ENCODE measurements at regions not wholly inside any gene's neighbourhood (a gene's known extent, or its start where the extent isn't known, plus 50 kb on each side); places are given as distances from the start of the nearest gene placed in this dataset.
"Not testable (repeated sequence)": the region's sequence is repeated elsewhere in the genome, so short reads cannot be mapped to it uniquely, and the experiment has no call there.

GRCh38 chr21:32087447-32087846 is 191.4 kb downstream of the MIS18A start:
- no peak for TF ChIP-seq CTCF (IDR thresholded peaks at IDR 0.05; ENCODE audit: low read depth, low read length)
- DNase-seq (ENCODE audit: extremely low read depth, low read depth) = no peak

GRCh38 chr21:32083197-32083596 is 195.7 kb downstream of the MIS18A start:
- no peak for TF ChIP-seq CTCF (IDR thresholded peaks at IDR 0.05; ENCODE audit: low read depth, low read length)
- no peak for DNase-seq (ENCODE audit: extremely low read depth, low read depth)

GRCh38 chr21:32082466-32082865 is 196.4 kb downstream of the MIS18A start:
- no peak for TF ChIP-seq CTCF (IDR thresholded peaks at IDR 0.05; ENCODE audit: low read depth, low read length)
- no peak for DNase-seq (ENCODE audit: extremely low read depth, low read depth)

GRCh38 chr21:32073593-32073992 is 200.8 kb downstream of the HUNK start:
- no peak for DNase-seq (ENCODE audit: extremely low read depth, low read depth)
- TF ChIP-seq CTCF (IDR thresholded peaks at IDR 0.05; ENCODE audit: low read depth, low read length) = no peak

- no peak for DNase-seq (ENCODE audit: extremely low read depth, low read depth)
- no peak for TF ChIP-seq CTCF (IDR thresholded peaks at IDR 0.05; ENCODE audit: low read depth, low read length)
These were observed 200.4 kb downstream of the HUNK start for GRCh38 chr21:32073190-32073589.

GRCh38 chr21:32071620-32072019 is 198.8 kb downstream of the HUNK start:
- not testable (repeated sequence) for DNase-seq (ENCODE audit: extremely low read depth, low read depth)

- no peak for TF ChIP-seq CTCF (IDR thresholded peaks at IDR 0.05; ENCODE audit: low read depth, low read length)
- no peak for DNase-seq (ENCODE audit: extremely low read depth, low read depth)
These were observed 198.0 kb downstream of the HUNK start for GRCh38 chr21:32070676-32071330.

- TF ChIP-seq CTCF (IDR thresholded peaks at IDR 0.05; ENCODE audit: low read depth, low read length) = no peak
- DNase-seq (ENCODE audit: extremely low read depth, low read depth) = no peak
These were observed 197.3 kb downstream of the HUNK start for GRCh38 chr21:32070126-32070525.

Data from AG09319 (cell line).